ENCODE measurements at regions not wholly inside any gene's neighbourhood (a gene's known extent, or its start where the extent isn't known, plus 50 kb on each side); places are given as distances from the start of the nearest gene placed in this dataset.

GRCh38 chr3:168384990-168385389 is 289.3 kb upstream of the GOLIM4 start:
- no peak for DNase-seq (ENCODE audit: extremely low read depth, low read depth)
- no peak for TF ChIP-seq CTCF (IDR thresholded peaks at IDR 0.05; ENCODE audit: low read depth, low read length)

- no peak for DNase-seq (ENCODE audit: extremely low read depth, low read depth)
- TF ChIP-seq CTCF (IDR thresholded peaks at IDR 0.05; ENCODE audit: low read depth, low read length): no peak
Measured at GRCh38 chr3:168383573-168383972, 287.8 kb upstream of the GOLIM4 start.

DNA sequence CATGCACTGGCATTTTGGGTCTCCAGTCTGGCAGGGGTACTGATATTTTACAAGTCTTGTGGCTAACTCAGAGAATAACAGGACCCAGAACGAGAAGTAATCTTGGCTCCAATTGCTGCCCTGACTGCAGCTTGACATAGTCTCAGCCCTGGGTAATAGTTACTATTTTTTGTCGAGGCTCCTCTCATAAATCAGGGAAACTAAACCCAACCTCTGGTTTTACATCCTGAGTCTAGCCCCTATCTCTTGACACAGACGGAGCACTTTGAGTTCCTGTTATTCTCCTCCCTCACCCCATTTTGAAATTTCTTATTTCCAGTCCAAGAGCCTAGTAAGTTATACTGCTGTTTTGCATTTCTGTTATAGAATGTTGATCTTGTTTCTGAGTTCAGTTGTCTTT is 276.1 kb upstream of the GOLIM4 start:
- TF ChIP-seq CTCF (IDR thresholded peaks at IDR 0.05; ENCODE audit: low read depth, low read length): no peak
- no peak for DNase-seq (ENCODE audit: extremely low read depth, low read depth)

- DNase-seq (ENCODE audit: extremely low read depth, low read depth): no peak
- no peak for TF ChIP-seq CTCF (IDR thresholded peaks at IDR 0.05; ENCODE audit: low read depth, low read length)
Measured at GRCh38 chr3:168364967-168365366, 269.2 kb upstream of the GOLIM4 start.

- no peak for TF ChIP-seq CTCF (IDR thresholded peaks at IDR 0.05; ENCODE audit: low read depth, low read length)
- no peak for DNase-seq (ENCODE audit: extremely low read depth, low read depth)
Measured at GRCh38 chr3:168362661-168363247, 267.0 kb upstream of the GOLIM4 start.

DNA sequence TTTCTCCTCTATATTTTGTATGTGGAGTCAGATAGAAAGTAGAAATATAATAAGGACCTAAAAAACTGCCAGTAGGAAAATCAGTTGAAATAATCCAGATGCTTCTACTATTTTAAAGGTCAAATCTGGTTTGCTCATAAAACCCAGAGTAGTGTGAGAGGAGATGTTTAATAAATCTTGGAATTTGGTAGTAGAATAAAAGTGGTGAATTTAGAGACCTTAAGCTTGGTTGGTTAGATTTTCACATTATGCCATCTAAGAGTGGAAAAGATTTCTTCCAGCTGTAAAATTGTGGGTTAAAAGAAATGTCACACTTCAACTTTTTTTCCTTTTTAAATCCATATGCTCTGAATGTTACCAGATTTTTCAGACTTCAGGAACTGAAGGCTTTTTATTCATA is 266.4 kb upstream of the GOLIM4 start:
- DNase-seq (ENCODE audit: extremely low read depth, low read depth): no peak
- no peak for TF ChIP-seq CTCF (IDR thresholded peaks at IDR 0.05; ENCODE audit: low read depth, low read length)

DNA sequence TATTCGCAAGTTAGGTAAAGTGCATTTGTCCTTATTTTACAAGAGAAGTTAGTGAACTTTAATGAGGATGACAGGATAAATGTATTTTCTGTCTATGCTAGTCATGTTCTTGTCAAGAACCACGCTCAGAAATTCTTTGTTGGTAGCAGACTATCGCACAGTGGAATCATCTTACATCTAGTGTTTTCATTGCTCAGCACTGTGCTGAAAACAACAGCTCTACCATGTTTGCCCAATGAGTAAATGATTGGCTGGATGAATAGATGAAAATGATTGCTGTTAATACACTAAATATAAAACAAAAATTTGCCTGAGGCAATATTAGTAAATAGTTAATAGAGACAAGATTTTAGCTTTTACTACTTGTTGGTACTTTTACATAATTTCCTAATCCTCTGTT is 265.3 kb upstream of the GOLIM4 start:
- no peak for DNase-seq (ENCODE audit: extremely low read depth, low read depth)
- TF ChIP-seq CTCF (IDR thresholded peaks at IDR 0.05; ENCODE audit: low read depth, low read length): no peak

Measured in AG09319 (cell line).